PC-9 (cell line): ENCODE measurements at regions not wholly inside any gene's neighbourhood (a gene's known extent, or its start where the extent isn't known, plus 50 kb on each side); places are given as distances from the start of the nearest gene placed in this dataset.
A peak's percentile ranks its signal among the peaks of the same experiment; 100 is the strongest.
"Not testable (repeated sequence)": the region's sequence is repeated elsewhere in the genome, so short reads cannot be mapped to it uniquely, and the experiment has no call there.

Source experiments
- BruUV-seq: library from RNA; stranded (reverse); fragments of 400-500 nt; replicated peaks from 2 replicates; lab custom pipeline; 2021; lab: Mats Ljungman, UMichigan
- CTCF ChIA-PET: fragments of 300-600 bp; sonication (Branson Sonifier 250); formaldehyde crosslinking; loops from one replicate; lab custom pipeline; 2022; ENCODE audit warnings: antibody characterized with exemption; lab: Charles Lee
- POLR2A ChIA-PET: fragments of 300-600 bp; sonication (Branson Sonifier 250); formaldehyde crosslinking; loops from one replicate; lab custom pipeline; 2022; ENCODE audit warnings: antibody characterized with exemption; ENCODE audit not compliant: unreplicated experiment; lab: Charles Lee
- DNase-seq, 2 experiments: peaks; one replicate each; pipeline versions ENCODE4 v3.0.0 to v3.0.0-alpha.2; 2015 to 2022; ENCODE audit warnings: mixed read lengths in 1 of 2
- H2AFZ ChIP-seq: fragments of 200-600 bp; sonication (generic); 2 replicates; pipeline ENCODE4 v1.8.1; 2017; ENCODE audit warnings: antibody characterized with exemption
- H3F3A ChIP-seq: fragments of 200-600 bp; sonication (generic); 2 replicates; pipeline ENCODE4 v1.8.1; 2017; ENCODE audit warnings: antibody characterized with exemption, mild to moderate bottlenecking, low read depth; ENCODE audit not compliant: insufficient read depth
- H3K27ac ChIP-seq: fragments of 200-600 bp; sonication (generic); 2 replicates; pipeline ENCODE4 v1.6.1; 2016; ENCODE audit warnings: mixed run types
- H3K27me3 ChIP-seq: fragments of 200-600 bp; sonication (generic); 2 replicates; pipeline ENCODE4 v1.6.1; 2016; ENCODE audit warnings: low read depth, mixed run types; ENCODE audit not compliant: insufficient read depth
- H3K36me3 ChIP-seq: fragments of 200-600 bp; sonication (generic); 2 replicates; pipeline ENCODE4 v1.6.1; 2016; ENCODE audit warnings: low read depth, mixed run types
- H3K4me1 ChIP-seq: fragments of 200-600 bp; sonication (generic); replicated peaks from 2 replicates; pipeline ENCODE4 v1.6.1; 2016; ENCODE audit warnings: mixed run types; ENCODE audit not compliant: insufficient read depth
- H3K4me2 ChIP-seq: fragments of 200-600 bp; sonication (generic); 2 replicates; pipeline ENCODE4 v1.6.1; 2017; ENCODE audit warnings: mixed run types
- H3K4me3 ChIP-seq: fragments of 200-600 bp; sonication (generic); 2 replicates; pipeline ENCODE4 v1.6.1; 2016; ENCODE audit warnings: mixed run types
- H3K79me2 ChIP-seq: fragments of 200-600 bp; sonication (generic); 2 replicates; pipeline ENCODE4 v1.6.1; 2017; ENCODE audit warnings: low read depth, mixed run types
- H3K9me2 ChIP-seq: fragments of 200-600 bp; sonication (generic); 2 replicates; pipeline ENCODE4 v1.8.1; 2017; ENCODE audit warnings: mild to moderate bottlenecking; ENCODE audit not compliant: insufficient read depth
- H3K9me3 ChIP-seq: fragments of 200-600 bp; sonication (generic); 2 replicates; pipeline ENCODE4 v1.8.1; 2016; ENCODE audit warnings: low read depth; ENCODE audit not compliant: insufficient read depth
- H4K20me1 ChIP-seq: fragments of 200-600 bp; sonication (generic); 2 replicates; pipeline ENCODE4 v1.8.1; 2017; ENCODE audit not compliant: insufficient read depth
- EZH2 ChIP-seq: fragments of 200-600 bp; sonication (generic); IDR thresholded peaks from 2 replicates; pipeline ENCODE4 v1.8.0; 2017; ENCODE audit warnings: antibody characterized with exemption, low read depth
- intact Hi-C: fragments of 100-400 bp; cut with micrococcal nuclease; formaldehyde crosslinking; loops from one replicate; pipeline ENCODE4 v1.10.0; 2022; ENCODE audit not compliant: unreplicated experiment
- TF ChIP-seq, protein P1 (sequence below): fragments of 200-600 bp; sonication (generic); conservative IDR thresholded peaks from 2 replicates; pipeline ENCODE4 v1.6.1; 2017; ENCODE audit warnings: mixed run types, antibody characterized with exemption, mild to moderate bottlenecking, moderate library complexity

DNA sequence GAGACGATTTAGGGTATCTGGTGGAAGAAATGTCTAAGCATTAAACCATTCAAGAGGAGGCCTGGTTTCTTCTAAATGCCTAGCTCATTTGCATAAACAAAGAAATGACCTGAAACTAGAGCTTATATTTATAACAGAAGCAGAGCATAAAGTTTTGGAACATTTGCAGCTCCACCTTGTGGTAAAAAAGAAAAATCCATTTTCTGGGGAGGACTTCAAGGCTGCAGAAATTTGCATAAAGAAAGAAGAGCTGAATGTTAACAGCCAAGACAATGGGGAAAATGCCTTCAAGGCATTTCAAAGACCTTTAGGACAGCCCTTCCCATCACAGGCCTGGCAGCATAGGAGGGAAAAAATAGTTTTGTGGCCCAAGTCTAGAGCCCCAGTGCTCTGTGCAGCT is 362.0 kb downstream of the ZNF248 start:
- H3K4me1 ChIP-seq: no peaks in the 10 kb centered on the region
- H3F3A ChIP-seq: no peaks in the 10 kb centered on the region
- no peaks in the 10 kb centered on the region for H3K9me3 ChIP-seq
- H3K4me3 ChIP-seq: no peak overlapping the region
- no peaks in the 10 kb centered on the region for H4K20me1 ChIP-seq
- POLR2A ChIA-PET: interaction anchor here (0.7 kb wide), 1 partner anchor 1860 kb away, joined by 3 read pairs; no protein-coding TSS in a partner anchor
- no peaks in the 10 kb centered on the region for H3K79me2 ChIP-seq
- CTCF ChIA-PET: no interaction called here
- TF ChIP-seq, protein P1, sequence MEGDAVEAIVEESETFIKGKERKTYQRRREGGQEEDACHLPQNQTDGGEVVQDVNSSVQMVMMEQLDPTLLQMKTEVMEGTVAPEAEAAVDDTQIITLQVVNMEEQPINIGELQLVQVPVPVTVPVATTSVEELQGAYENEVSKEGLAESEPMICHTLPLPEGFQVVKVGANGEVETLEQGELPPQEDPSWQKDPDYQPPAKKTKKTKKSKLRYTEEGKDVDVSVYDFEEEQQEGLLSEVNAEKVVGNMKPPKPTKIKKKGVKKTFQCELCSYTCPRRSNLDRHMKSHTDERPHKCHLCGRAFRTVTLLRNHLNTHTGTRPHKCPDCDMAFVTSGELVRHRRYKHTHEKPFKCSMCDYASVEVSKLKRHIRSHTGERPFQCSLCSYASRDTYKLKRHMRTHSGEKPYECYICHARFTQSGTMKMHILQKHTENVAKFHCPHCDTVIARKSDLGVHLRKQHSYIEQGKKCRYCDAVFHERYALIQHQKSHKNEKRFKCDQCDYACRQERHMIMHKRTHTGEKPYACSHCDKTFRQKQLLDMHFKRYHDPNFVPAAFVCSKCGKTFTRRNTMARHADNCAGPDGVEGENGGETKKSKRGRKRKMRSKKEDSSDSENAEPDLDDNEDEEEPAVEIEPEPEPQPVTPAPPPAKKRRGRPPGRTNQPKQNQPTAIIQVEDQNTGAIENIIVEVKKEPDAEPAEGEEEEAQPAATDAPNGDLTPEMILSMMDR: peak; percentile 42; the same call in 1 of the 2 replicates
- TF ChIP-seq EZH2: no peak
- H3K36me3 ChIP-seq: no peaks in the 10 kb centered on the region
- no peak for DNase-seq
- H3K9me2 ChIP-seq: no peaks in the 10 kb centered on the region
- no peaks in the 10 kb centered on the region for H3K27me3 ChIP-seq
- intact Hi-C loops: no loop called here
- H2AFZ ChIP-seq: no peak overlapping the region
- H3K4me2 ChIP-seq: no peak overlapping the region
- H3K27ac ChIP-seq: no peak overlapping the region
- no TSS peak for BruUV-seq

GRCh38 chr10:37493185-37493796 is 364.1 kb downstream of the ZNF248 start:
- H3K4me2 ChIP-seq, H3K4me1 ChIP-seq, POLR2A ChIA-PET, H2AFZ ChIP-seq, H3K27me3 ChIP-seq, H3K9me2 ChIP-seq, BruUV-seq, H3K27ac ChIP-seq, H3F3A ChIP-seq, H3K9me3 ChIP-seq, H3K4me3 ChIP-seq, intact Hi-C loops, H3K79me2 ChIP-seq, H3K36me3 ChIP-seq, H4K20me1 ChIP-seq, DNase-seq, CTCF ChIA-PET: not testable (repeated sequence)

DNA sequence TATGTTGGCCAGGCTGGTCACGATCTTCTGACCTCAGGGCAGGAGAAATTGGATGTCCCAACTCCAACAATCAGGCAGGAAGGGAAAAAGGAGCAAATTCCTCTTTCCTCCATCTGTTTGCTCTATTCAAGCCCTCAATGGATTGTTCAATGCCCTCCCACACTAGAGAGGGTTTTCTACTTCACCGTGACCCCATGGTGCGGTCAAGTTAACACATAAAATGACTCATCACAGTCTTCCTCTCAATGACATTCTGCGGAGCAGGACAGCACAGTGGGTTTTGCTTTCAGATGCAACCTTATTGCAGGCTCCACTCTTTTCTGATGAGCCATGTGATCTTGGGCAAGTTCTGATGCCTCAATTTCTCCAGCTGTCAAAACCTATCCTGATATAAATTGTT is 364.9 kb downstream of the ANKRD30A start:
- no peak for DNase-seq
- H3K4me1 ChIP-seq: no peaks in the 10 kb centered on the region
- no peaks in the 10 kb centered on the region for H3K9me3 ChIP-seq
- ChIA-PET POLR2A (no interaction called here), CTCF (no interaction called here)
- H3K79me2 ChIP-seq: no peaks in the 10 kb centered on the region
- H3K27me3 ChIP-seq: no peaks in the 10 kb centered on the region
- H3K9me2 ChIP-seq: no peaks in the 10 kb centered on the region
- no peaks in the 10 kb centered on the region for H3K36me3 ChIP-seq
- intact Hi-C loops: no loop called here
- no peak overlapping the region for H3K4me2 ChIP-seq
- H3K4me3 ChIP-seq: no peak overlapping the region
- no peaks in the 10 kb centered on the region for H3F3A ChIP-seq
- BruUV-seq: no TSS peak
- no peak overlapping the region for H2AFZ ChIP-seq
- H4K20me1 ChIP-seq: no peaks in the 10 kb centered on the region
- TF ChIP-seq, protein P1: no peak
- TF ChIP-seq EZH2: no peak
- H3K27ac ChIP-seq: no peak overlapping the region

GRCh38 chr10:37489658-37490003 is 364.2 kb downstream of the ANKRD30A start:
- Histone ChIP-seq H3K27ac (no peak overlapping the region), H3K4me1 (no peaks in the 10 kb centered on the region), H3K4me2 (no peak overlapping the region), H3K9me2 (no peaks in the 10 kb centered on the region), H3K27me3 (no peaks in the 10 kb centered on the region), H2AFZ (no peak overlapping the region), H3K4me3 (no peak overlapping the region), H3K36me3 (no peaks in the 10 kb centered on the region), H4K20me1 (no peaks in the 10 kb centered on the region), H3K9me3 (no peaks in the 10 kb centered on the region), H3F3A (no peaks in the 10 kb centered on the region), H3K79me2 (no peaks in the 10 kb centered on the region)
- no peak for TF ChIP-seq EZH2
- TF ChIP-seq, protein P1: no peak
- ChIA-PET CTCF (no interaction called here), POLR2A (no interaction called here)
- no peak for DNase-seq
- intact Hi-C loops: no loop called here
- BruUV-seq: no TSS peak
